ENCODE measurements at regions not wholly inside any gene's neighbourhood (a gene's known extent, or its start where the extent isn't known, plus 50 kb on each side); places are given as distances from the start of the nearest gene placed in this dataset.

DNA sequence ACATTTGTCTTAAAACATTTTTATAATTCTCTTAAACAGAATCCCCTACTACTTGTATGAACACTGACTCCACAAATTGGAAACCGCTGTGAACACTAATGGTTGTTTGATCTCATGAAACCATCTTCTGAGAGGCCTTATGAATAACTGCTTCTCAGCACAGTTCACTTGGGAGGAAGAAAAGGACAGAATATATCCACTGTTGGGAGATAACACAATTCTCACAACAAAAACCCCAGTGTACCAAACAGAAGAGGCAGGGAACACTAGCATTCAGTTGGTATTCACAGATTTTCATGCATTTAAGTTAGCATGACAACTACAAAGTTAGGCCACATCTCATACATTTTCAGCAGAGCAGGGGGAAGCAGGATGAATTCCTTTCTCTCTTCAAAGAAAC is 89.0 kb upstream of the SELENOP start (continued):
- TF ChIP-seq, protein P1, sequence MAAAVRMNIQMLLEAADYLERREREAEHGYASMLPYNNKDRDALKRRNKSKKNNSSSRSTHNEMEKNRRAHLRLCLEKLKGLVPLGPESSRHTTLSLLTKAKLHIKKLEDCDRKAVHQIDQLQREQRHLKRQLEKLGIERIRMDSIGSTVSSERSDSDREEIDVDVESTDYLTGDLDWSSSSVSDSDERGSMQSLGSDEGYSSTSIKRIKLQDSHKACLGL (CRISPR knock-in tag; IDR thresholded peaks at IDR 0.05; ENCODE audit: borderline replicate concordance, poor library complexity, severe bottlenecking) = no peak
- TF ChIP-seq, protein P2, sequence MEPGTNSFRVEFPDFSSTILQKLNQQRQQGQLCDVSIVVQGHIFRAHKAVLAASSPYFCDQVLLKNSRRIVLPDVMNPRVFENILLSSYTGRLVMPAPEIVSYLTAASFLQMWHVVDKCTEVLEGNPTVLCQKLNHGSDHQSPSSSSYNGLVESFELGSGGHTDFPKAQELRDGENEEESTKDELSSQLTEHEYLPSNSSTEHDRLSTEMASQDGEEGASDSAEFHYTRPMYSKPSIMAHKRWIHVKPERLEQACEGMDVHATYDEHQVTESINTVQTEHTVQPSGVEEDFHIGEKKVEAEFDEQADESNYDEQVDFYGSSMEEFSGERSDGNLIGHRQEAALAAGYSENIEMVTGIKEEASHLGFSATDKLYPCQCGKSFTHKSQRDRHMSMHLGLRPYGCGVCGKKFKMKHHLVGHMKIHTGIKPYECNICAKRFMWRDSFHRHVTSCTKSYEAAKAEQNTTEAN (CRISPR knock-in tag; IDR thresholded peaks at IDR 0.05) = no peak
- TF ChIP-seq PML (IDR thresholded peaks at IDR 0.05; ENCODE audit: low read length) = no peak
- TF ChIP-seq, protein P3, sequence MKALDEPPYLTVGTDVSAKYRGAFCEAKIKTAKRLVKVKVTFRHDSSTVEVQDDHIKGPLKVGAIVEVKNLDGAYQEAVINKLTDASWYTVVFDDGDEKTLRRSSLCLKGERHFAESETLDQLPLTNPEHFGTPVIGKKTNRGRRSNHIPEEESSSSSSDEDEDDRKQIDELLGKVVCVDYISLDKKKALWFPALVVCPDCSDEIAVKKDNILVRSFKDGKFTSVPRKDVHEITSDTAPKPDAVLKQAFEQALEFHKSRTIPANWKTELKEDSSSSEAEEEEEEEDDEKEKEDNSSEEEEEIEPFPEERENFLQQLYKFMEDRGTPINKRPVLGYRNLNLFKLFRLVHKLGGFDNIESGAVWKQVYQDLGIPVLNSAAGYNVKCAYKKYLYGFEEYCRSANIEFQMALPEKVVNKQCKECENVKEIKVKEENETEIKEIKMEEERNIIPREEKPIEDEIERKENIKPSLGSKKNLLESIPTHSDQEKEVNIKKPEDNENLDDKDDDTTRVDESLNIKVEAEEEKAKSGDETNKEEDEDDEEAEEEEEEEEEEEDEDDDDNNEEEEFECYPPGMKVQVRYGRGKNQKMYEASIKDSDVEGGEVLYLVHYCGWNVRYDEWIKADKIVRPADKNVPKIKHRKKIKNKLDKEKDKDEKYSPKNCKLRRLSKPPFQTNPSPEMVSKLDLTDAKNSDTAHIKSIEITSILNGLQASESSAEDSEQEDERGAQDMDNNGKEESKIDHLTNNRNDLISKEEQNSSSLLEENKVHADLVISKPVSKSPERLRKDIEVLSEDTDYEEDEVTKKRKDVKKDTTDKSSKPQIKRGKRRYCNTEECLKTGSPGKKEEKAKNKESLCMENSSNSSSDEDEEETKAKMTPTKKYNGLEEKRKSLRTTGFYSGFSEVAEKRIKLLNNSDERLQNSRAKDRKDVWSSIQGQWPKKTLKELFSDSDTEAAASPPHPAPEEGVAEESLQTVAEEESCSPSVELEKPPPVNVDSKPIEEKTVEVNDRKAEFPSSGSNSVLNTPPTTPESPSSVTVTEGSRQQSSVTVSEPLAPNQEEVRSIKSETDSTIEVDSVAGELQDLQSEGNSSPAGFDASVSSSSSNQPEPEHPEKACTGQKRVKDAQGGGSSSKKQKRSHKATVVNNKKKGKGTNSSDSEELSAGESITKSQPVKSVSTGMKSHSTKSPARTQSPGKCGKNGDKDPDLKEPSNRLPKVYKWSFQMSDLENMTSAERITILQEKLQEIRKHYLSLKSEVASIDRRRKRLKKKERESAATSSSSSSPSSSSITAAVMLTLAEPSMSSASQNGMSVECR (CRISPR knock-in tag; IDR thresholded peaks at IDR 0.05) = no peak
- no peak for TF ChIP-seq ETV5 (CRISPR knock-in tag; IDR thresholded peaks at IDR 0.05; ENCODE audit: low read depth)
- TF ChIP-seq, protein P4, sequence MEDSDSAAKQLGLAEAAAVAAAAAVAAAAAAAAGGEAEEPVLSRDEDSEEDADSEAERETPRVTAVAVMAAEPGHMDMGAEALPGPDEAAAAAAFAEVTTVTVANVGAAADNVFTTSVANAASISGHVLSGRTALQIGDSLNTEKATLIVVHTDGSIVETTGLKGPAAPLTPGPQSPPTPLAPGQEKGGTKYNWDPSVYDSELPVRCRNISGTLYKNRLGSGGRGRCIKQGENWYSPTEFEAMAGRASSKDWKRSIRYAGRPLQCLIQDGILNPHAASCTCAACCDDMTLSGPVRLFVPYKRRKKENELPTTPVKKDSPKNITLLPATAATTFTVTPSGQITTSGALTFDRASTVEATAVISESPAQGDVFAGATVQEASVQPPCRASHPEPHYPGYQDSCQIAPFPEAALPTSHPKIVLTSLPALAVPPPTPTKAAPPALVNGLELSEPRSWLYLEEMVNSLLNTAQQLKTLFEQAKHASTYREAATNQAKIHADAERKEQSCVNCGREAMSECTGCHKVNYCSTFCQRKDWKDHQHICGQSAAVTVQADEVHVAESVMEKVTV (CRISPR knock-in tag; IDR thresholded peaks at IDR 0.05) = no peak
- TF ChIP-seq NR2C1 (IDR thresholded peaks at IDR 0.05) = no peak
- TF ChIP-seq NR2C1 (tag; IDR thresholded peaks at IDR 0.05) = no peak
- TF ChIP-seq SAFB (IDR thresholded peaks at IDR 0.05; ENCODE audit: borderline replicate concordance, low read depth, low read length) = no peak

All from K562 (cell line).